HPDE6-E6E7 (cell line): ENCODE measurements at regions not wholly inside any gene's neighbourhood (a gene's known extent, or its start where the extent isn't known, plus 50 kb on each side); places are given as distances from the start of the nearest gene placed in this dataset.
"Not testable (repeated sequence)": the region's sequence is repeated elsewhere in the genome, so short reads cannot be mapped to it uniquely, and the experiment has no call there.

Source experiments
- DNase-seq: peaks from one replicate; pipeline ENCODE4 v3.0.0; 2011; ENCODE audit warnings: missing footprints; ENCODE audit errors: extremely low spot score

DNA sequence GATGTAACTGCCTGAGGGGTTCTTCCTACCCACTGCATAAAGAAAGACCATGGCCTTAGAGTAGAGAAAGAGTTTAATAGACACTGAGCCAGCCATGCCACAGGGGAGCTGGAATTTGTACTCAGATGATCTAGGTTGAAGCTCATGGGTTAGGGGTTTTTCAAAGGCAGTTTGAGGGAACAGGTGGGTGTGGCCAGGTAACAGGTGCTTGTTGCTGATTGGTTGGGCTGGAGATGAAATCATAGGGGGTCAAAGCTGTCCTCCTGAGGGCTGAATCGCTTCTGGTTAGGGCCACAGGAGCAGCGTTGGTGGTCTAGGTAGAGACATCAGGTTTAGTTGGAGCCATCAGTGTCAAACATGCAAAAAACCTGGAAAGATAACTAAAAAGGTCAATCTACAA lies 59.2 kb upstream of the CSNK1A1L start:
- no peak for DNase-seq

DNA sequence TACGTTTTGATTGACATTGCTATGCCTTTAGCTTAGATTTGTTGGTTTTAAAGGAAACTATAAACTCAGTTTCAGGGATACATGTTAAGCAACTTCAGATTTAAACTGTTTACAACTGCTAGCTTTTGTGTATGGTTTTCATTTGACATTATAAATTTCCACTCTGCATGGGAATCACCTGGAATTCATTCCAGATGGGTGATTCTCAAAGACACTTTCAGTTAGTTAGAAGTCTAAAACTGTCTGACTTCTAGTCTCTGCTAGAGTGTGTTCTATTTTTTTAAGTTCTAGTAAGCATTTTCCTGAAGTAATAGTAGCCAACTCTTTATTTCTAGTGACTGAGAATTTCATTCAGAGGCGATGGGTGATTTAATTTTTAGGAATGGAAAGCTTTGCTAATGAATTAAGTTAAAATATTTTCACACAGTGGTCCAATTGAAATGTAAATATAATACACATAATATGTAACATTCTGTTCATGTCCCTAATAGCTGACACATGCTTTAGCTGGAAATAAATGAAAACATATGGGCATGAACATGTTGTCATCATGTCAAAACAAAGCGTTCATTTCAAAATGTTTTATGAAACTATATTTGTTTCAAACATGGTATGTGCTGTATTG lies 58.3 kb upstream of the CSNK1A1L start:
- DNase-seq, result no peak

DNA sequence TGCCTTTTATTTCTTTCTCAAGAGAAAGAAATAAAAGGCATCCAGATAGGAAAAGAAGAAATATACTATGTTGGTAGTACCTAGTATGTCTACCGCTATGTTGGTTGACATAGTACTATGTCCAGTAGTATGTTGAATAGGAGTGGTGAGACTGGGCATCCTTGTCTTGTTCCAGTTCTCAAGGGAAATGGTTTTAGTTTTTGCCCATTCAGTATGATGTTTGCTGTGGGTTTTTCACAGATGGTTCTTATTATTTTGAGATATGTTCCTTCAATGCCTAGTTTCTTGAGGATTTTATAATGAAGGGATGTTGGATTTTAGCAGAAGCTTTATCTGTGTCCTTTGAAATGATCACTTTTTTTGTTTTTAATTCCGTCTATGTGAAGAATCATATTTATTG lies 53.0 kb upstream of the CSNK1A1L start:
- DNase-seq, result no peak

DNA sequence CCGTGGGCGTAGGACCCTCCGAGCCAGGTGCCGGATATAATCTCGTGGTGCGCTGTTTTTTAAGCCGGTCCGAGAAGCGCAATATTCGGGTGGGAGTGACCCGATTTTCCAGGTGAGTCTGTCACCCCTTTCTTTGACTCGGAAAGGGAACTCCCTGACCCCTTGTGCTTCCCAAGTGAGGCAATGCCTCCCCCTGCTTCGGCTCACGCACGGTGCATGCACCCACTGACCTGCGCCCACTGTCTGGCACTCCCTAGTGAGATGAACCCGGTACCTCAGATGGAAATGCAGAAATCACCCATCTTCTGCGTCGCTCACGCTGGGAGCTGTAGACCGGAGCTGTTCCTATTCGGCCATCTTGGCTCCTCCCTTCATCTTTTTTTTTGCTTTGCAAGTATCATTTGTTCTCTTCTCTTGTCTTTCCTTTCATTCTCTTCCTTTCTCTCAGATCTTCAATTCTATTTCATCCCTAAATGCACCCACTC lies 50.2 kb upstream of the CSNK1A1L start:
- not testable (repeated sequence) for DNase-seq
